Breast epithelium (tissue), 4 donors: ENCODE measurements at regions not wholly inside any gene's neighbourhood (a gene's known extent, or its start where the extent isn't known, plus 50 kb on each side); places are given as distances from the start of the nearest gene placed in this dataset.
"Not testable (repeated sequence)": the region's sequence is repeated elsewhere in the genome, so short reads cannot be mapped to it uniquely, and the experiment has no call there.

ENCODE experiments used
- DNase-seq, 2 donors: peaks; one replicate each; pipeline ENCODE4 v3.0.0-alpha.2; 2019; ENCODE audit warnings: low spot score in 2 of 2
- H3K27ac ChIP-seq, 2 donors: fragments of 200-600 bp; sonication (generic) in 1 of 2; one replicate each; pipeline ENCODE4 v1.5.1; 2016 to 2019; ENCODE audit warnings: mild to moderate bottlenecking in 1 of 2
- H3K27me3 ChIP-seq, 2 donors: fragments of 200-600 bp; sonication (generic) in 1 of 2; one replicate each; pipeline versions ENCODE4 v1.5.1 to v1.6.0; 2017 to 2019; ENCODE audit warnings: control low read depth in 1 of 2, mild to moderate bottlenecking in 1 of 2
- H3K36me3 ChIP-seq: fragments of 200-600 bp; one replicate; pipeline ENCODE4 v1.5.1; 2019
- H3K4me1 ChIP-seq, 2 donors: fragments of 200-600 bp; sonication (generic); one replicate each; pipeline ENCODE4 v1.5.1; 2016 to 2019; ENCODE audit warnings: control low read depth in 1 of 2
- H3K4me3 ChIP-seq, 3 donors: fragments of 200-600 bp; sonication (generic); 1 replicate in 2 of 3; 2 replicates in 1 of 3; pipeline ENCODE4 v1.5.1; 2016 to 2019; ENCODE audit warnings: mild to moderate bottlenecking in 3 of 3, moderate library complexity in 2 of 3
- H3K9me3 ChIP-seq, 2 donors: fragments of 200-600 bp; sonication (generic) in 1 of 2; one replicate each; pipeline ENCODE4 v1.5.1; 2016 to 2019; ENCODE audit warnings: control low read depth in 1 of 2
- CTCF ChIP-seq, 3 donors: fragments of 450-650 bp; IDR thresholded peaks; one replicate each; pipeline ENCODE4 v1.5.1; 2016 to 2017; ENCODE audit warnings: antibody characterized with exemption in 3 of 3, mild to moderate bottlenecking in 3 of 3, moderate library complexity in 3 of 3
- POLR2A ChIP-seq: fragments of 450-650 bp; IDR thresholded peaks from one replicate; pipeline ENCODE4 v1.6.1; 2016; ENCODE audit warnings: antibody characterized with exemption, mild to moderate bottlenecking, moderate library complexity
- POLR2AphosphoS5 ChIP-seq, 3 donors: sonication (generic); formaldehyde crosslinking; IDR thresholded peaks; one replicate each; pipeline ENCODE4 v1.6.1; 2017; ENCODE audit warnings: antibody characterized with exemption in 3 of 3
- intact Hi-C: fragments of 100-400 bp; cut with DNase I; formaldehyde crosslinking; loops from one replicate; pipeline ENCODE4 v1.15.1; 2023; ENCODE audit warnings: low total_unique reads

- peaks cover 17 to 20% of the 10 kb centered on the region in 2 donors for H3K9me3 ChIP-seq
- H3K36me3 ChIP-seq, result no peaks in the 10 kb centered on the region
- DNase-seq, result no peak
- TF ChIP-seq CTCF (IDR thresholded peaks at IDR 0.05), result no peak
- no peak for TF ChIP-seq POLR2AphosphoS5 (IDR thresholded peaks at IDR 0.05)
- no peak for TF ChIP-seq POLR2A
- no peak overlapping the region for H3K4me3 ChIP-seq
- no peaks in the 10 kb centered on the region for H3K4me1 ChIP-seq
- intact Hi-C loops, result no loop called here
- H3K27ac ChIP-seq, result no peak overlapping the region
- no peaks in the 10 kb centered on the region for H3K27me3 ChIP-seq
These were observed 645.9 kb downstream of the ANKRD50 start for GRCh38 chr4:124066595-124066994.

- Histone ChIP-seq H3K4me1 (no peaks in the 10 kb centered on the region), H3K27ac (no peak overlapping the region), H3K9me3 (peaks cover 20 to 24% of the 10 kb centered on the region in 2 donors), H3K36me3 (no peaks in the 10 kb centered on the region), H3K4me3 (no peak overlapping the region), H3K27me3 (no peaks in the 10 kb centered on the region)
- intact Hi-C loops, result no loop called here
- no peak for DNase-seq
- TF ChIP-seq CTCF (IDR thresholded peaks at IDR 0.05), result no peak
- no peak for TF ChIP-seq POLR2AphosphoS5 (IDR thresholded peaks at IDR 0.05)
- TF ChIP-seq POLR2A, result no peak
These were observed 645.5 kb downstream of the ANKRD50 start for GRCh38 chr4:124067046-124067445.

GRCh38 chr4:124070688-124071484, 641.6 kb downstream of the ANKRD50 start:
- no peak for TF ChIP-seq POLR2AphosphoS5 (IDR thresholded peaks at IDR 0.05)
- peaks cover 35 to 38% of the 10 kb centered on the region in 2 donors for H3K9me3 ChIP-seq

GRCh38 chr4:124075276-124075675, 637.3 kb downstream of the ANKRD50 start:
- H3K27me3 ChIP-seq, H3K36me3 ChIP-seq, intact Hi-C loops, DNase-seq, H3K27ac ChIP-seq, H3K4me1 ChIP-seq, H3K4me3 ChIP-seq: not testable (repeated sequence)
- H3K9me3 ChIP-seq, result peaks cover 28 to 31% of the 10 kb centered on the region in 2 donors

More at GRCh38 chr4:124070688-124071484, 641.6 kb downstream of the ANKRD50 start:
- no peaks in the 10 kb centered on the region for H3K27me3 ChIP-seq
- H3K36me3 ChIP-seq, result no peaks in the 10 kb centered on the region
- H3K4me3 ChIP-seq, result no peak overlapping the region
- DNase-seq, result no peak
- no peak overlapping the region for H3K27ac ChIP-seq
- no peaks in the 10 kb centered on the region for H3K4me1 ChIP-seq
- intact Hi-C loops, result no loop called here

GRCh38 chr4:124079174-124079780, 633.3 kb downstream of the ANKRD50 start:
- intact Hi-C loops, result no loop called here
- H3K4me3 ChIP-seq, result no peak overlapping the region
- no peak for DNase-seq
- no peaks in the 10 kb centered on the region for H3K4me1 ChIP-seq
- no peaks in the 10 kb centered on the region for H3K27me3 ChIP-seq
- H3K27ac ChIP-seq, result no peak overlapping the region
- H3K9me3 ChIP-seq, result peaks cover 4 to 18% of the 10 kb centered on the region in 2 donors
- H3K36me3 ChIP-seq, result no peaks in the 10 kb centered on the region
- TF ChIP-seq CTCF (IDR thresholded peaks at IDR 0.05) (no peak), POLR2A (no peak), POLR2AphosphoS5 (IDR thresholded peaks at IDR 0.05) (no peak)

GRCh38 chr4:124083711-124084110, 628.8 kb downstream of the ANKRD50 start:
- intact Hi-C loops, result no loop called here
- Histone ChIP-seq H3K27ac (no peak overlapping the region), H3K4me3 (no peak overlapping the region), H3K9me3 (peaks cover 0 to 9% of the 10 kb centered on the region in 2 donors), H3K27me3 (no peaks in the 10 kb centered on the region), H3K36me3 (no peaks in the 10 kb centered on the region), H3K4me1 (no peaks in the 10 kb centered on the region)
- TF ChIP-seq POLR2AphosphoS5 (IDR thresholded peaks at IDR 0.05) (no peak), CTCF (IDR thresholded peaks at IDR 0.05) (no peak), POLR2A (no peak)
- DNase-seq, result no peak
